ENCODE measurements at regions not wholly inside any gene's neighbourhood (a gene's known extent, or its start where the extent isn't known, plus 50 kb on each side); places are given as distances from the start of the nearest gene placed in this dataset.

GRCh38 chr5:87765009-87765408 lies 352.3 kb upstream of the CCNH start:
- H3K36me3 Mint-ChIP-seq (ENCODE audit: low read depth) = no peaks in the 10 kb centered on the region
- peaks cover 29% of the 10 kb centered on the region for H3K27me3 Mint-ChIP-seq
- H3K4me1 Mint-ChIP-seq (ENCODE audit: low read depth) = no peaks in the 10 kb centered on the region
- H3K4me3 Mint-ChIP-seq = no peak overlapping the region
- H3K27ac Mint-ChIP-seq = no peak overlapping the region
- H3K9me3 Mint-ChIP-seq = no peaks in the 10 kb centered on the region

GRCh38 chr5:87762631-87763030 lies 349.9 kb upstream of the CCNH start:
- no peaks in the 10 kb centered on the region for H3K4me1 Mint-ChIP-seq (ENCODE audit: low read depth)
- no peak overlapping the region for H3K4me3 Mint-ChIP-seq
- H3K36me3 Mint-ChIP-seq (ENCODE audit: low read depth) = no peaks in the 10 kb centered on the region
- H3K9me3 Mint-ChIP-seq = no peaks in the 10 kb centered on the region
- peaks cover 12% of the 10 kb centered on the region for H3K27me3 Mint-ChIP-seq
- no peak overlapping the region for H3K27ac Mint-ChIP-seq

- no peaks in the 10 kb centered on the region for H3K36me3 Mint-ChIP-seq (ENCODE audit: low read depth)
- peaks cover 11% of the 10 kb centered on the region for H3K27me3 Mint-ChIP-seq
- no peaks in the 10 kb centered on the region for H3K4me1 Mint-ChIP-seq (ENCODE audit: low read depth)
- no peak overlapping the region for H3K4me3 Mint-ChIP-seq
- no peaks in the 10 kb centered on the region for H3K9me3 Mint-ChIP-seq
- no peak overlapping the region for H3K27ac Mint-ChIP-seq
These were observed 344.2 kb upstream of the CCNH start for GRCh38 chr5:87756951-87757350.

GRCh38 chr5:87755360-87755759 lies 342.6 kb upstream of the CCNH start:
- Mint-ChIP-seq H3K27ac (no peak overlapping the region), H3K4me3 (no peak overlapping the region), H3K27me3 (peaks cover 16% of the 10 kb centered on the region), H3K4me1 (ENCODE audit: low read depth) (no peaks in the 10 kb centered on the region), H3K9me3 (no peaks in the 10 kb centered on the region), H3K36me3 (ENCODE audit: low read depth) (no peaks in the 10 kb centered on the region)

- peaks cover 16% of the 10 kb centered on the region for H3K27me3 Mint-ChIP-seq
- no peaks in the 10 kb centered on the region for H3K36me3 Mint-ChIP-seq (ENCODE audit: low read depth)
- H3K9me3 Mint-ChIP-seq = no peaks in the 10 kb centered on the region
- no peaks in the 10 kb centered on the region for H3K4me1 Mint-ChIP-seq (ENCODE audit: low read depth)
- H3K27ac Mint-ChIP-seq = no peak overlapping the region
- no peak overlapping the region for H3K4me3 Mint-ChIP-seq
These were observed 341.5 kb upstream of the CCNH start for GRCh38 chr5:87754009-87754757.

GRCh38 chr5:87752362-87752761 lies 339.6 kb upstream of the CCNH start:
- Mint-ChIP-seq H3K36me3 (ENCODE audit: low read depth) (no peaks in the 10 kb centered on the region), H3K4me1 (ENCODE audit: low read depth) (no peaks in the 10 kb centered on the region), H3K9me3 (no peaks in the 10 kb centered on the region), H3K27ac (no peak overlapping the region), H3K4me3 (no peak overlapping the region), H3K27me3 (peaks cover 12% of the 10 kb centered on the region)

- H3K4me1 Mint-ChIP-seq (ENCODE audit: low read depth) = no peaks in the 10 kb centered on the region
- no peak overlapping the region for H3K4me3 Mint-ChIP-seq
- no peaks in the 10 kb centered on the region for H3K36me3 Mint-ChIP-seq (ENCODE audit: low read depth)
- peaks cover 7% of the 10 kb centered on the region for H3K27me3 Mint-ChIP-seq
- H3K9me3 Mint-ChIP-seq = no peaks in the 10 kb centered on the region
- H3K27ac Mint-ChIP-seq = no peak overlapping the region
These were observed 339.1 kb upstream of the CCNH start for GRCh38 chr5:87751824-87752223.

GRCh38 chr5:87746891-87747377 lies 334.2 kb upstream of the CCNH start:
- H3K27ac Mint-ChIP-seq = no peak overlapping the region
- H3K36me3 Mint-ChIP-seq (ENCODE audit: low read depth) = no peaks in the 10 kb centered on the region
- peaks cover 5% of the 10 kb centered on the region for H3K27me3 Mint-ChIP-seq
- no peaks in the 10 kb centered on the region for H3K4me1 Mint-ChIP-seq (ENCODE audit: low read depth)
- no peak overlapping the region for H3K4me3 Mint-ChIP-seq
- H3K9me3 Mint-ChIP-seq = no peaks in the 10 kb centered on the region

- H3K27me3 Mint-ChIP-seq = peaks cover 4% of the 10 kb centered on the region
- H3K36me3 Mint-ChIP-seq (ENCODE audit: low read depth) = no peaks in the 10 kb centered on the region
- H3K4me1 Mint-ChIP-seq (ENCODE audit: low read depth) = no peaks in the 10 kb centered on the region
- H3K4me3 Mint-ChIP-seq = no peak overlapping the region
- H3K9me3 Mint-ChIP-seq = no peaks in the 10 kb centered on the region
- no peak overlapping the region for H3K27ac Mint-ChIP-seq
These were observed 333.6 kb upstream of the CCNH start for GRCh38 chr5:87746341-87746740.

GRCh38 chr5:87741881-87742280 lies 329.2 kb upstream of the CCNH start:
- H3K4me3 Mint-ChIP-seq = no peak overlapping the region
- peaks cover 3% of the 10 kb centered on the region for H3K27me3 Mint-ChIP-seq
- no peaks in the 10 kb centered on the region for H3K4me1 Mint-ChIP-seq (ENCODE audit: low read depth)
- H3K9me3 Mint-ChIP-seq = no peaks in the 10 kb centered on the region
- no peak overlapping the region for H3K27ac Mint-ChIP-seq
- no peaks in the 10 kb centered on the region for H3K36me3 Mint-ChIP-seq (ENCODE audit: low read depth)

- H3K27ac Mint-ChIP-seq = no peak overlapping the region
- H3K9me3 Mint-ChIP-seq = no peaks in the 10 kb centered on the region
- H3K27me3 Mint-ChIP-seq = peaks cover 7% of the 10 kb centered on the region
- no peak overlapping the region for H3K4me3 Mint-ChIP-seq
- H3K36me3 Mint-ChIP-seq (ENCODE audit: low read depth) = no peaks in the 10 kb centered on the region
- no peaks in the 10 kb centered on the region for H3K4me1 Mint-ChIP-seq (ENCODE audit: low read depth)
These were observed 323.2 kb upstream of the CCNH start for GRCh38 chr5:87735923-87736322.

GRCh38 chr5:87733897-87734296 lies 321.2 kb upstream of the CCNH start:
- no peak overlapping the region for H3K4me3 Mint-ChIP-seq
- H3K27me3 Mint-ChIP-seq = peaks cover 10% of the 10 kb centered on the region
- no peaks in the 10 kb centered on the region for H3K4me1 Mint-ChIP-seq (ENCODE audit: low read depth)
- no peaks in the 10 kb centered on the region for H3K36me3 Mint-ChIP-seq (ENCODE audit: low read depth)
- no peaks in the 10 kb centered on the region for H3K9me3 Mint-ChIP-seq
- no peak overlapping the region for H3K27ac Mint-ChIP-seq

- no peaks in the 10 kb centered on the region for H3K4me1 Mint-ChIP-seq (ENCODE audit: low read depth)
- H3K4me3 Mint-ChIP-seq = no peak overlapping the region
- H3K27ac Mint-ChIP-seq = no peak overlapping the region
- no peaks in the 10 kb centered on the region for H3K9me3 Mint-ChIP-seq
- H3K36me3 Mint-ChIP-seq (ENCODE audit: low read depth) = no peaks in the 10 kb centered on the region
- peaks cover 10% of the 10 kb centered on the region for H3K27me3 Mint-ChIP-seq
These were observed 320.4 kb upstream of the CCNH start for GRCh38 chr5:87732875-87733768.

GRCh38 chr5:87729781-87730180 lies 317.1 kb upstream of the CCNH start:
- Mint-ChIP-seq H3K4me1 (ENCODE audit: low read depth) (no peaks in the 10 kb centered on the region), H3K4me3 (no peak overlapping the region), H3K36me3 (ENCODE audit: low read depth) (no peaks in the 10 kb centered on the region), H3K27me3 (peaks cover 3% of the 10 kb centered on the region), H3K9me3 (no peaks in the 10 kb centered on the region), H3K27ac (no peak overlapping the region)

GRCh38 chr5:87722286-87722685 lies 309.6 kb upstream of the CCNH start:
- Mint-ChIP-seq H3K9me3 (no peaks in the 10 kb centered on the region), H3K36me3 (ENCODE audit: low read depth) (no peaks in the 10 kb centered on the region), H3K27ac (no peak overlapping the region), H3K27me3 (no peaks in the 10 kb centered on the region), H3K4me1 (ENCODE audit: low read depth) (no peaks in the 10 kb centered on the region), H3K4me3 (no peak overlapping the region)

All from stimulated activated naive CD8-positive, alpha-beta T cell treated with anti-CD3 and anti-CD28 coated beads, Interleukin-15, Interleukin-2, amounts not matched to agents 100 ng/mL and 50 ng/mL, for 24 hours (primary cell).